Astrocyte (in vitro differentiated cells and primary cell): ENCODE measurements at regions not wholly inside any gene's neighbourhood (a gene's known extent, or its start where the extent isn't known, plus 50 kb on each side); places are given as distances from the start of the nearest gene placed in this dataset.

Source experiments
- DNase-seq: peaks from one replicate; pipeline ENCODE4 v3.0.0-alpha.2; 2010; ENCODE audit warnings: low read depth
- FAIRE-seq: peaks from 2 replicates; lab custom pipeline; 2011; peaks lifted over from hg19 to GRCh38; lab: Jason Lieb, UNC
- H2AFZ ChIP-seq: 2 replicates; pipeline ENCODE4 v1.6.0; 2012; ENCODE audit warnings: low read depth, low read length, inconsistent platforms
- H3K27ac ChIP-seq: 2 replicates; pipeline ENCODE4 v1.5.1; 2011; ENCODE audit warnings: low read depth, low read length, inconsistent platforms
- H3K27me3 ChIP-seq: 2 replicates; pipeline ENCODE4 v1.6.0; 2011; ENCODE audit warnings: low read length, inconsistent platforms; ENCODE audit not compliant: insufficient read depth
- H3K36me3 ChIP-seq: 2 replicates; pipeline ENCODE4 v1.5.1; 2011; ENCODE audit warnings: low read length, inconsistent platforms; ENCODE audit not compliant: insufficient read depth
- H3K4me1 ChIP-seq: 2 replicates; pipeline ENCODE4 v1.5.1; 2011; ENCODE audit warnings: low read length, inconsistent platforms; ENCODE audit not compliant: insufficient read depth
- H3K4me2 ChIP-seq: 2 replicates; pipeline ENCODE4 v1.6.0; 2012; ENCODE audit warnings: low read length, inconsistent platforms
- H3K4me3 ChIP-seq: 2 replicates; pipeline ENCODE4 v1.5.1; 2011; ENCODE audit warnings: low read depth, mild to moderate bottlenecking, low read length, inconsistent platforms; ENCODE audit not compliant: insufficient read depth
- H3K79me2 ChIP-seq: 2 replicates; pipeline ENCODE4 v1.6.0; 2012; ENCODE audit warnings: mild to moderate bottlenecking, low read length, inconsistent platforms; ENCODE audit not compliant: insufficient read depth
- H3K9ac ChIP-seq: 2 replicates; pipeline ENCODE4 v1.6.0; 2012; ENCODE audit warnings: mild to moderate bottlenecking, low read length, inconsistent platforms
- H3K9me3 ChIP-seq: 2 replicates; pipeline ENCODE4 v1.5.1; 2012; ENCODE audit warnings: low read depth, mild to moderate bottlenecking, low read length, inconsistent platforms; ENCODE audit not compliant: insufficient read depth
- H4K20me1 ChIP-seq: 2 replicates; pipeline ENCODE4 v1.6.0; 2012; ENCODE audit warnings: low read length, inconsistent platforms; ENCODE audit not compliant: insufficient read depth
- H3K27ac Mint-ChIP-seq: one replicate; pipeline ENCODE4 v1.8.0; 2021; ENCODE audit warnings: mild to moderate bottlenecking, mixed read lengths; ENCODE audit not compliant: unreplicated experiment
- H3K27me3 Mint-ChIP-seq: one replicate; pipeline ENCODE4 v1.8.0; 2021; ENCODE audit warnings: low read depth, mixed read lengths; ENCODE audit not compliant: unreplicated experiment
- H3K36me3 Mint-ChIP-seq: one replicate; pipeline ENCODE4 v1.8.0; 2021; ENCODE audit warnings: low read depth, mixed read lengths; ENCODE audit not compliant: unreplicated experiment
- H3K4me1 Mint-ChIP-seq: one replicate; pipeline ENCODE4 v1.8.0; 2021; ENCODE audit warnings: low read depth, mixed read lengths; ENCODE audit not compliant: unreplicated experiment
- H3K4me3 Mint-ChIP-seq: one replicate; pipeline ENCODE4 v1.8.0; 2021; ENCODE audit warnings: mild to moderate bottlenecking, moderate library complexity, mixed read lengths; ENCODE audit not compliant: unreplicated experiment
- H3K9me3 Mint-ChIP-seq: one replicate; pipeline ENCODE4 v1.8.0; 2021; ENCODE audit warnings: mild to moderate bottlenecking, mixed read lengths; ENCODE audit not compliant: unreplicated experiment
- EZH2 ChIP-seq: IDR thresholded peaks from 2 replicates; pipeline ENCODE4 v1.6.1; 2012; ENCODE audit warnings: mild to moderate bottlenecking, low read length, inconsistent platforms; ENCODE audit not compliant: insufficient read depth
- TF ChIP-seq, protein P1 (sequence below): IDR thresholded peaks from 2 replicates; pipeline ENCODE4 v1.5.1; 2011; ENCODE audit warnings: low read depth, mild to moderate bottlenecking, inconsistent platforms, low read length, moderate library complexity; ENCODE audit not compliant: insufficient read depth

DNA sequence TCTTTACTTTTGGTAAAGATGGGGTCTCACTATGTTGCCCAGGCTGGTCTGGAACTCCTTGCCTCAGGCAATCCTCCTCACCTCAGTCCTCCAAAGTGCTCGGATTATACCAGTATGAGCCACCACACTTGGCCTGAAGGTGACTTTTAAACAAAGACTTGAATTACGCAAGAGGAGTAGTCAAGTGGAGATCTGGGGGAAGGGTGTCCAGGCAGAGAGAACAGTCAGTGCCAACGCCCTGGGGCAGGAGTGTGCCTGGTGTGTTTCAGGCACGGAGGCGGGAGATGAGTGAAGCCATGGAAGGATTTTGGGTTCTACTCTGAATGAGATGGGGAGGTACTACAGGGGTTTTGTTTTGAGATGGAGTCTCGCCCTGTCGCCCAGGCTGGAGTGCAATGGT is 82.6 kb upstream of the NPTX2 start:
- DNase-seq (no peak), FAIRE-seq (no peak)
- Histone ChIP-seq H3K36me3 (no peaks in the 10 kb centered on the region), H3K79me2 (no peaks in the 10 kb centered on the region), H4K20me1 (no peaks in the 10 kb centered on the region), H3K4me2 (no peak overlapping the region), H3K4me3 (no peak overlapping the region), H3K27ac (no peak overlapping the region), H3K27me3 (no peaks in the 10 kb centered on the region), H3K9ac (no peak overlapping the region), H3K4me1 (no peaks in the 10 kb centered on the region), H2AFZ (no peak overlapping the region), H3K9me3 (no peaks in the 10 kb centered on the region)
- H3K4me3 Mint-ChIP-seq, result no peak overlapping the region
- H3K27ac Mint-ChIP-seq, result no peak overlapping the region
- peaks cover 14% of the 10 kb centered on the region for H3K9me3 Mint-ChIP-seq
- H3K36me3 Mint-ChIP-seq, result no peaks in the 10 kb centered on the region
- peaks cover 17% of the 10 kb centered on the region for H3K27me3 Mint-ChIP-seq
- no peak for TF ChIP-seq EZH2
- TF ChIP-seq, protein P1, sequence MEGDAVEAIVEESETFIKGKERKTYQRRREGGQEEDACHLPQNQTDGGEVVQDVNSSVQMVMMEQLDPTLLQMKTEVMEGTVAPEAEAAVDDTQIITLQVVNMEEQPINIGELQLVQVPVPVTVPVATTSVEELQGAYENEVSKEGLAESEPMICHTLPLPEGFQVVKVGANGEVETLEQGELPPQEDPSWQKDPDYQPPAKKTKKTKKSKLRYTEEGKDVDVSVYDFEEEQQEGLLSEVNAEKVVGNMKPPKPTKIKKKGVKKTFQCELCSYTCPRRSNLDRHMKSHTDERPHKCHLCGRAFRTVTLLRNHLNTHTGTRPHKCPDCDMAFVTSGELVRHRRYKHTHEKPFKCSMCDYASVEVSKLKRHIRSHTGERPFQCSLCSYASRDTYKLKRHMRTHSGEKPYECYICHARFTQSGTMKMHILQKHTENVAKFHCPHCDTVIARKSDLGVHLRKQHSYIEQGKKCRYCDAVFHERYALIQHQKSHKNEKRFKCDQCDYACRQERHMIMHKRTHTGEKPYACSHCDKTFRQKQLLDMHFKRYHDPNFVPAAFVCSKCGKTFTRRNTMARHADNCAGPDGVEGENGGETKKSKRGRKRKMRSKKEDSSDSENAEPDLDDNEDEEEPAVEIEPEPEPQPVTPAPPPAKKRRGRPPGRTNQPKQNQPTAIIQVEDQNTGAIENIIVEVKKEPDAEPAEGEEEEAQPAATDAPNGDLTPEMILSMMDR, result no peak
- no peaks in the 10 kb centered on the region for H3K4me1 Mint-ChIP-seq

DNA sequence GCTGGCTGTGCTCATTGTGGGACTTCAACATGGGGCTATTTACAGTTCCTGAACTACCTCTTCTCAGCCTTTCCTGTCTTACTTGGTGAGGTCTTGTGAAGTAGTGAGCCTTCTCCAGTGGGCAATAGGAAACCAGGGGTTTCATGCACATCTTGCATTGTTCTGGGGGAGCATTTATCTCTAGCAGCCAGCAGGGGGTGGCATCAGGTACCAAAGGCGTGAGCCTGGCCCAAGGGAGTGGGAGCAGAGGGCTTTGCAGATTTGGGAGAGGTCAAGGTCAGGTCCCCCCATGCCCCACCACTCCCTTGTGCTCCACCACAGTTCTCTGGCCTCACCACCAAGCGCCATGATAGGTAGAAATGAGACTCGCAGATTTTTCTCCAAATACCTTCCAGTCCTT is 85.4 kb upstream of the NPTX2 start:
- Mint-ChIP-seq H3K9me3 (peaks cover 10% of the 10 kb centered on the region), H3K4me3 (no peak overlapping the region), H3K27me3 (peaks cover 17% of the 10 kb centered on the region), H3K27ac (no peak overlapping the region), H3K4me1 (no peaks in the 10 kb centered on the region), H3K36me3 (no peaks in the 10 kb centered on the region)
- no peaks in the 10 kb centered on the region for H3K36me3 ChIP-seq
- no peak overlapping the region for H3K4me3 ChIP-seq
- no peak overlapping the region for H3K4me2 ChIP-seq
- no peak overlapping the region for H2AFZ ChIP-seq
- no peaks in the 10 kb centered on the region for H3K9me3 ChIP-seq
- no peak for FAIRE-seq
- H3K27me3 ChIP-seq, result no peaks in the 10 kb centered on the region
- no peaks in the 10 kb centered on the region for H4K20me1 ChIP-seq
- no peak for DNase-seq
- H3K4me1 ChIP-seq, result no peaks in the 10 kb centered on the region
- no peak overlapping the region for H3K9ac ChIP-seq
- H3K79me2 ChIP-seq, result no peaks in the 10 kb centered on the region
- H3K27ac ChIP-seq, result no peak overlapping the region
- TF ChIP-seq, protein P1, result no peak
- TF ChIP-seq EZH2, result no peak

DNA sequence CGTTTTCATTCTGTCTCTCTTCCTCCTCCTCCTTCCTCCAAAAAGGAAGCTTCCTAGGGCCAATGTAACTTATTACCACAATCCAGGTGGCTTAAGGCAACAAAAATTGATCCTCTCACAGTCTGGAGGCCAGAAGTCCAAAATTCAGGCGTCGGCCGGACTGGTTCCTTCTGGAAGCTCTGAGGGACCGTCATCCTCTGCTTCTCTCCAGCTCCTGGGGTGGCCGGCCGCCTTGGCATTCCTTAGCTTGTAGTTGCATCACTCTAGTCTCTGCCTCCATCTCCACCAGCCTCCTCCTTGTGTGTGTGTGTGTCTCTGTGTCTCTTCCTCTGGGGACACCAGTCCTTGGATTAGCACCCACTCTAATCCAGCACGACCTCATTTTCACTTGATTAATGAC is 89.0 kb upstream of the NPTX2 start:
- H3K4me3 Mint-ChIP-seq, result no peak overlapping the region
- no peak overlapping the region for H3K4me2 ChIP-seq
- no peaks in the 10 kb centered on the region for H3K36me3 Mint-ChIP-seq
- H3K9me3 Mint-ChIP-seq, result peaks cover 15% of the 10 kb centered on the region
- no peak overlapping the region for H3K27ac Mint-ChIP-seq
- FAIRE-seq (no peak), DNase-seq (no peak)
- H3K4me1 ChIP-seq, result no peaks in the 10 kb centered on the region
- H3K9me3 ChIP-seq, result no peaks in the 10 kb centered on the region
- H3K4me3 ChIP-seq, result no peak overlapping the region
- no peaks in the 10 kb centered on the region for H3K36me3 ChIP-seq
- peaks cover 8% of the 10 kb centered on the region for H3K4me1 Mint-ChIP-seq
- TF ChIP-seq, protein P1, result no peak
- no peak for TF ChIP-seq EZH2
- H3K9ac ChIP-seq, result no peak overlapping the region
- H3K27me3 ChIP-seq, result no peaks in the 10 kb centered on the region
- H3K27me3 Mint-ChIP-seq, result peaks cover 12% of the 10 kb centered on the region
- H3K79me2 ChIP-seq, result no peaks in the 10 kb centered on the region
- no peak overlapping the region for H3K27ac ChIP-seq
- no peaks in the 10 kb centered on the region for H4K20me1 ChIP-seq
- H2AFZ ChIP-seq, result no peak overlapping the region
